ENCODE measurements at regions not wholly inside any gene's neighbourhood (a gene's known extent, or its start where the extent isn't known, plus 50 kb on each side); places are given as distances from the start of the nearest gene placed in this dataset.

DNA sequence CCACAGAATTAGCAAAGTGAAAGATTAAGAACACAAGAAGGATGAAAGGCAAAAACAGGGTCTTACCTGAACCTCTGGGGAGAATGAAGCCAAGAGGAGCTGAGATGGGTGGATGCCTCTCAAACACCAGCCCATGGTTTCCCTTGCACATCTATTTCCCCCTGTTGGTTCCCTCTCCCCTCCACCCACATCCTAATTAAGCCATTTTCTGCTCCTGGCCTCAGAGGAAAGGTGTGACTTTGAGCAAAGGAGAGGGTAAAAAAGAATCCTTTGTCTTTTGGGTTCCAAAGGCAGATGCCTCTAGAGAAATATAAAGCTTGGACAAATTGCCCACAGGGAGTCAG, 214.9 kb downstream of the RAP2A start:
- TF ChIP-seq YY1 (IDR thresholded peaks at IDR 0.05; ENCODE audit: insufficient read depth, insufficient read length) (no peak), ZNF274 (IDR thresholded peaks at IDR 0.05; ENCODE audit: low read depth, low read length) (no peak)

Measured in NT2/D1 (cell line).